ENCODE measurements at regions not wholly inside any gene's neighbourhood (a gene's known extent, or its start where the extent isn't known, plus 50 kb on each side); places are given as distances from the start of the nearest gene placed in this dataset.

DNA sequence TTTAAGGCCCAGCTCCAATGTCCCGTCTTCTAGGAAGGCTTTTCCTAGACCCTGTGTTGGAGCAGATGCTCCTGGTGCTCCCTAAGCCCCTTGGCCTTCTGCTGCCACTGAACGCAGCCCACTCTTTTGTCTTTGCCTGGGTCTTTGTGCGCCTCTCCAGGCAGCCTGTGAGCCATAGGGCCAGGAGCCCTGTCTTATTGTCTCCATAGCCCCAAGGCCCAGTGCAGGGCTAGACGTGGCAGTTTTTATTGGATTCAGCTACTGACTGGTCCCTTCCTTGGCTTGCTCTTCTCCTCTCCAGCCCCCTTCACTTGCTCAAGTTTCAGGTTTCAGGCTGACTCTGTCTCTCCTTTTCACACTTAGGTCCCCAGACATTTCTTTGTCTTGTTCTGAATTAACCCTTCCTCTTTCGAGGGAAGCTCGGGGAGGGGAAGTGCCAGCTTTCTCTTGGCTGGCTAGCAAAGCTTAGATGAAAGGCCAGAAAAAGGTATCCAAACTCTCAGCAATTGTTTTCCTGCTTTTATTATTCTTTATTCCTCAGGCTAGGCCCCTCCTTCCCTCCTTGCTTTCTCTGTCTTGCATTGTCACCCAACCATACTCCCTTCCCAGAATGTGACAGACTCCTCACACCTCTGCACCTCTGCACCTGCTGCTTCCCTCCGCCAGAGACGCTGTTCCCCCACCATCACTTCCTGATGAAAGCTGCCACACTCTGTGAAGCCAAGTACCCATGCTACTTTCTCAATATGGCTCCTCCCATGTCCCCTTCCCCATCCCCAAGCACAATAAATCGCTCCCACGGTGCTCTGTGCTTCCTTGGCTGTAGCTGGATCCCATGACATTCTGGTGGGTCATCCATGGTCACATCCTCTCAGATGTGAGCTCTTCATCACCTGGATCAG is 101.6 kb upstream of the CPEB4 start:
- TF ChIP-seq, protein P1, sequence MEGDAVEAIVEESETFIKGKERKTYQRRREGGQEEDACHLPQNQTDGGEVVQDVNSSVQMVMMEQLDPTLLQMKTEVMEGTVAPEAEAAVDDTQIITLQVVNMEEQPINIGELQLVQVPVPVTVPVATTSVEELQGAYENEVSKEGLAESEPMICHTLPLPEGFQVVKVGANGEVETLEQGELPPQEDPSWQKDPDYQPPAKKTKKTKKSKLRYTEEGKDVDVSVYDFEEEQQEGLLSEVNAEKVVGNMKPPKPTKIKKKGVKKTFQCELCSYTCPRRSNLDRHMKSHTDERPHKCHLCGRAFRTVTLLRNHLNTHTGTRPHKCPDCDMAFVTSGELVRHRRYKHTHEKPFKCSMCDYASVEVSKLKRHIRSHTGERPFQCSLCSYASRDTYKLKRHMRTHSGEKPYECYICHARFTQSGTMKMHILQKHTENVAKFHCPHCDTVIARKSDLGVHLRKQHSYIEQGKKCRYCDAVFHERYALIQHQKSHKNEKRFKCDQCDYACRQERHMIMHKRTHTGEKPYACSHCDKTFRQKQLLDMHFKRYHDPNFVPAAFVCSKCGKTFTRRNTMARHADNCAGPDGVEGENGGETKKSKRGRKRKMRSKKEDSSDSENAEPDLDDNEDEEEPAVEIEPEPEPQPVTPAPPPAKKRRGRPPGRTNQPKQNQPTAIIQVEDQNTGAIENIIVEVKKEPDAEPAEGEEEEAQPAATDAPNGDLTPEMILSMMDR (IDR thresholded peaks at IDR 0.05; ENCODE audit: control extremely low read depth, extremely low read depth), result no peak
- Histone ChIP-seq H3K9ac (ENCODE audit: insufficient read depth in 1 of 2, low read length in 2 of 2) (no peak overlapping the region), H3K27me3 (ENCODE audit: control insufficient read depth in 3 of 3, insufficient read depth in 3 of 3, low read length in 2 of 3) (no peaks in the 10 kb centered on the region), H3K4me1 (ENCODE audit: control insufficient read depth in 5 of 5, insufficient read depth in 5 of 5, low read length in 5 of 5) (peaks cover 0 to 6% (median 3%) of the 10 kb centered on the region in 5 donors), H3K27ac (ENCODE audit: low read depth in 1 of 2, low read length in 1 of 2) (no peak overlapping the region), H3K9me3 (ENCODE audit: control insufficient read depth in 4 of 4, insufficient read depth in 3 of 4, low read length in 3 of 4) (no peaks in the 10 kb centered on the region), H3K4me3 (no peak overlapping the region), H3K36me3 (ENCODE audit: control insufficient read depth in 4 of 4, insufficient read depth in 4 of 4, low read length in 4 of 4) (no peaks in the 10 kb centered on the region)
- WGBS, 2 donors, result 60 to 80% methylated on average over 10 of the region's 10 CpGs
- ATAC-seq (ENCODE audit: insufficient read depth, low FRiP score), result no peak
- DNase-seq, result no peak

DNA sequence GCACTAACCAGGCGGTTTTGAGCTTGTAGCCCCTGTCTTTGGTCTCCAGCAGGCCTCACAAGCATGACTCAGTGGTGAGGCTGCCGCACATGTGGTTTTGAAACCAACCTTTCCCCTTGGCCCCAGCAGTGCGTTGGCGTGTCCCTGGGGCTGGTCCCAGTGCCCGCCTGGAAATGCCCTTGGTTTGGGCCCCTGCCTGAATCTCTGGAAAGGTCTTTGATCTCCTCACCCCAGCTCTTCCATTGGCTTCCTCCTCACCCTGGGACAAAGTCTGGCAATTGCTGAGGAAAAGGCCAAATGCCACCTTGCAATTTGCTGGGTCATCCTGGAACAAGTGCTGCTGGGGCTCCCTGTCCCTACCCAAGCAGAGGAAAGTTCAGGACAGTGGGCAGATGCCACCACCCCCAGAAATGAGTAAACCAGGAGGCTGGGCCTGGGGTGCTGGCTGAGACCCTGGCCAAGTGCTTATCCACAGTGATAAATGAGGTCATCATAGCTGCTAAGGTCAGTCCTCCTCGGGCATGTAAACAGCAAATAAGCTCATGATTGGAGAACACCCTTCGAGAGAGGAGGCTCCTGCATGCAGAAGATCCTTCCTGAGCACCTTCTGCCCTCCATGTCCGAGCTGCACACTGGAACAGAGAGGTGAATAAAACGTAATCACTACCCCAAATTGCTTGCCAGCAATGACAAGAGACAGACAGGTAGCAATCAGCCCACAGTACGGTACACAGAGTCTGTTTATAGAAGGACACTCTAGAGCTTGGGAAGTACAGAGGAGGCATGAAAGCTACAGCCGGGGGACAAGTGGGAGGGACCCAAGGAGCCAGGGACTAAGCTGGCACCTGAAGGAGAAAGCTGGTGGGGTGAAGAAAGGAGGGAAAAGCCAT is 98.9 kb upstream of the CPEB4 start:
- DNase-seq, result no peak
- Histone ChIP-seq H3K9me3 (ENCODE audit: control insufficient read depth in 4 of 4, insufficient read depth in 3 of 4, low read length in 3 of 4) (no peaks in the 10 kb centered on the region), H3K36me3 (ENCODE audit: control insufficient read depth in 4 of 4, insufficient read depth in 4 of 4, low read length in 4 of 4) (no peaks in the 10 kb centered on the region), H3K27me3 (ENCODE audit: control insufficient read depth in 3 of 3, insufficient read depth in 3 of 3, low read length in 2 of 3) (no peaks in the 10 kb centered on the region), H3K4me3 (no peak overlapping the region), H3K27ac (ENCODE audit: low read depth in 1 of 2, low read length in 1 of 2) (no peak overlapping the region), H3K4me1 (ENCODE audit: control insufficient read depth in 5 of 5, insufficient read depth in 5 of 5, low read length in 5 of 5) (peaks cover 0 to 5% (median 0%) of the 10 kb centered on the region in 5 donors), H3K9ac (ENCODE audit: insufficient read depth in 1 of 2, low read length in 2 of 2) (no peak overlapping the region)
- peak; percentile 33 for ATAC-seq (ENCODE audit: insufficient read depth, low FRiP score)
- WGBS, 2 donors, result 67 to 71% methylated on average over 11 of the region's 11 CpGs
- TF ChIP-seq, protein P1 (IDR thresholded peaks at IDR 0.05; ENCODE audit: control extremely low read depth, extremely low read depth), result no peak

DNA sequence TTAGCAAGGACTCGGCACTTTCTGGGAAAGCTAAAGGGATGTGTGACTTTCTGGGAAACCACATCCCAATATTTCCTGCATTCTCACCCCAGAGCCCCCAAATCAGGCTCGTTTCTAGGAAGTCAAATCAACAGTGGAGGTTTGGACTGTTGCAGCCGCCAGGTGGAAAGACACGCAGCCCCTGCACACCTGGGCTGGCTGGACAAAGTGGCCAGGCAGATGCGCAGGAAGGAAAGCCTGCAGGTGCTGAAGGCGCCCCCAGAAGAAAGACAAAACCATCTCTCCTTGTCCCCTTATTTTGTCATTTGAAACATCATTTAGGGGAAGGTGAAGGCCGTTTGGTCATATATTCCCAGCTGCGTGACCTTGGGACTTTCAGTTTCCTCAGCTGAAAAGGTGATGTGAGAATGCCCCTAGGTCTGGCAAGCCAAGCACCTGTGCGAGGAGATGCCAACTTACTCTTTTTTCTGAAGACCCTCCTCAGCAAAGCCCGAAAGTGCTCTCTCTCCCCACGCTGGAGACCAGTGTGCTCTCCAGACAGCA is 97.9 kb upstream of the CPEB4 start:
- Histone ChIP-seq H3K4me3 (no peak overlapping the region), H3K36me3 (ENCODE audit: control insufficient read depth in 4 of 4, insufficient read depth in 4 of 4, low read length in 4 of 4) (no peaks in the 10 kb centered on the region), H3K27me3 (ENCODE audit: control insufficient read depth in 3 of 3, insufficient read depth in 3 of 3, low read length in 2 of 3) (no peaks in the 10 kb centered on the region), H3K27ac (ENCODE audit: low read depth in 1 of 2, low read length in 1 of 2) (no peak overlapping the region), H3K9ac (ENCODE audit: insufficient read depth in 1 of 2, low read length in 2 of 2) (no peak overlapping the region), H3K9me3 (ENCODE audit: control insufficient read depth in 4 of 4, insufficient read depth in 3 of 4, low read length in 3 of 4) (no peaks in the 10 kb centered on the region), H3K4me1 (ENCODE audit: control insufficient read depth in 5 of 5, insufficient read depth in 5 of 5, low read length in 5 of 5) (peaks cover 0 to 7% (median 0%) of the 10 kb centered on the region in 5 donors)
- TF ChIP-seq, protein P1 (IDR thresholded peaks at IDR 0.05; ENCODE audit: control extremely low read depth, extremely low read depth), result no peak
- no peak for DNase-seq
- 90% methylated on average over 11 of the region's 11 CpGs for WGBS, 2 donors
- ATAC-seq (ENCODE audit: insufficient read depth, low FRiP score), result no peak

Measured in lung (tissue), 11 donors.